Esophagus squamous epithelium (tissue), 5 donors: ENCODE measurements at regions not wholly inside any gene's neighbourhood (a gene's known extent, or its start where the extent isn't known, plus 50 kb on each side); places are given as distances from the start of the nearest gene placed in this dataset.

Source experiments
- DNase-seq: peaks from one replicate; lab custom pipeline; 2025; lab: John Stamatoyannopoulos, UW
- H3K27ac ChIP-seq, 4 donors: fragments of 200-600 bp; sonication (generic); one replicate each; pipeline ENCODE4 v1.5.1; 2016 to 2019; ENCODE audit warnings: mild to moderate bottlenecking in 1 of 4
- H3K27me3 ChIP-seq, 4 donors: fragments of 200-600 bp; sonication (generic); 1 replicate in 3 of 4; 2 replicates in 1 of 4; pipeline versions ENCODE4 v1.5.1 to v1.6.0; 2017 to 2021; ENCODE audit warnings: antibody characterized with exemption in 1 of 4
- H3K36me3 ChIP-seq, 3 donors: fragments of 200-600 bp; sonication (generic); one replicate each; pipeline ENCODE4 v1.5.1; 2016 to 2019
- H3K4me1 ChIP-seq, 3 donors: fragments of 200-600 bp; sonication (generic); one replicate each; pipeline ENCODE4 v1.5.1; 2017 to 2019
- H3K4me3 ChIP-seq, 4 donors: fragments of 200-600 bp; sonication (generic); 1 replicate in 3 of 4; 2 replicates in 1 of 4; pipeline ENCODE4 v1.5.1; 2016 to 2019; ENCODE audit warnings: mild to moderate bottlenecking in 2 of 4, moderate library complexity in 1 of 4
- H3K9me3 ChIP-seq, 3 donors: fragments of 200-600 bp; sonication (generic); one replicate each; pipeline ENCODE4 v1.5.1; 2016 to 2019
- CTCF ChIP-seq, 6 experiments: fragments of 450-650 bp in 4 of 6; fragments of 200-600 bp in 2 of 6; sonication (generic) in 2 of 6; IDR thresholded peaks; one replicate each; pipeline ENCODE4 v1.5.1; 2016 to 2019; ENCODE audit warnings: antibody characterized with exemption in 6 of 6, mild to moderate bottlenecking in 4 of 6, moderate library complexity in 4 of 6
- POLR2A ChIP-seq, 4 donors: fragments of 450-650 bp; IDR thresholded peaks; one replicate each; pipeline ENCODE4 v1.6.1; 2017; ENCODE audit warnings: antibody characterized with exemption in 4 of 4, mild to moderate bottlenecking in 4 of 4, moderate library complexity in 3 of 4
- WGBS, 2 donors: methylation state at CpG; one replicate each; pipeline ENCODE4 v1.1.5; 2018; 5-methylcytosine and 5-hydroxymethylcytosine counted together
- intact Hi-C: fragments of 100-400 bp; cut with DNase I; formaldehyde crosslinking; loops from one replicate; pipeline ENCODE4 v1.15.0; 2022
- donor health status: DM: yes; HTN: yes; CAD: no.

- no peaks in the 10 kb centered on the region for H3K9me3 ChIP-seq
- no peak overlapping the region for H3K27ac ChIP-seq
- TF ChIP-seq CTCF (IDR thresholded peaks at IDR 0.05): no peak
- no peak for TF ChIP-seq POLR2A (IDR thresholded peaks at IDR 0.05)
- intact Hi-C loops: no loop called here
- DNase-seq: no peak
- H3K4me1 ChIP-seq: no peaks in the 10 kb centered on the region
- H3K36me3 ChIP-seq: no peaks in the 10 kb centered on the region
- no peaks in the 10 kb centered on the region for H3K27me3 ChIP-seq
- WGBS, 2 donors: 79 to 89% methylated on average over 1 of the region's 1 CpG
- H3K4me3 ChIP-seq: no peak overlapping the region
Observed at GRCh38 chr2:147500819-147501395, 343.9 kb upstream of the ACVR2A start.

- Histone ChIP-seq H3K27me3 (no peaks in the 10 kb centered on the region), H3K27ac (no peak overlapping the region), H3K4me3 (no peak overlapping the region), H3K36me3 (no peaks in the 10 kb centered on the region), H3K9me3 (no peaks in the 10 kb centered on the region), H3K4me1 (no peaks in the 10 kb centered on the region)
- DNase-seq: no peak
- intact Hi-C loops: no loop called here
- 68 to 69% methylated on average over 3 of the region's 3 CpGs for WGBS, 2 donors
- TF ChIP-seq CTCF (IDR thresholded peaks at IDR 0.05): no peak
- no peak for TF ChIP-seq POLR2A (IDR thresholded peaks at IDR 0.05)
Observed at GRCh38 chr2:147500229-147500628, 344.6 kb upstream of the ACVR2A start.

- Histone ChIP-seq H3K4me1 (no peaks in the 10 kb centered on the region), H3K36me3 (no peaks in the 10 kb centered on the region), H3K9me3 (no peaks in the 10 kb centered on the region), H3K27me3 (no peaks in the 10 kb centered on the region), H3K4me3 (no peak overlapping the region), H3K27ac (no peak overlapping the region)
- intact Hi-C loops: no loop called here
- 69 to 77% methylated on average over 2 of the region's 2 CpGs for WGBS, 2 donors
- no peak for TF ChIP-seq POLR2A (IDR thresholded peaks at IDR 0.05)
- TF ChIP-seq CTCF (IDR thresholded peaks at IDR 0.05): no peak
- DNase-seq: no peak
Observed at GRCh38 chr2:147499785-147500184, 345.0 kb upstream of the ACVR2A start.

- Histone ChIP-seq H3K4me3 (no peak overlapping the region), H3K9me3 (no peaks in the 10 kb centered on the region), H3K36me3 (no peaks in the 10 kb centered on the region), H3K4me1 (no peaks in the 10 kb centered on the region), H3K27me3 (no peaks in the 10 kb centered on the region), H3K27ac (no peak overlapping the region)
- 62 to 90% methylated on average over 2 to 3 of the region's 5 CpGs for WGBS, 2 donors
- TF ChIP-seq POLR2A (IDR thresholded peaks at IDR 0.05): no peak
- TF ChIP-seq CTCF (IDR thresholded peaks at IDR 0.05): no peak
- no peak for DNase-seq
- intact Hi-C loops: no loop called here
Observed at GRCh38 chr2:147495734-147496133, 349.1 kb upstream of the ACVR2A start.

- intact Hi-C loops: no loop called here
- no peak overlapping the region for H3K27ac ChIP-seq
- H3K36me3 ChIP-seq: no peaks in the 10 kb centered on the region
- no peak for TF ChIP-seq POLR2A (IDR thresholded peaks at IDR 0.05)
- no peak for TF ChIP-seq CTCF (IDR thresholded peaks at IDR 0.05)
- DNase-seq: no peak
- H3K4me1 ChIP-seq: no peaks in the 10 kb centered on the region
- 50% methylated on average over 2 of the region's 2 CpGs for WGBS, 2 donors
- H3K27me3 ChIP-seq: no peaks in the 10 kb centered on the region
- no peak overlapping the region for H3K4me3 ChIP-seq
- no peaks in the 10 kb centered on the region for H3K9me3 ChIP-seq
Observed at GRCh38 chr2:147492471-147492870, 352.4 kb upstream of the ACVR2A start.
